Neutrophil (primary cell): ENCODE measurements at regions not wholly inside any gene's neighbourhood (a gene's known extent, or its start where the extent isn't known, plus 50 kb on each side); places are given as distances from the start of the nearest gene placed in this dataset.
"Not testable (repeated sequence)": the region's sequence is repeated elsewhere in the genome, so short reads cannot be mapped to it uniquely, and the experiment has no call there.

ENCODE experiments used
- H3K27ac ChIP-seq: fragments of 200-600 bp; sonication (generic); 2 replicates; pipeline ENCODE4 v1.5.1; 2016; ENCODE audit warnings: mild to moderate bottlenecking, moderate library complexity
- H3K27me3 ChIP-seq: fragments of 200-600 bp; sonication (generic); 2 replicates; pipeline ENCODE4 v1.6.0; 2016; ENCODE audit warnings: mild to moderate bottlenecking
- H3K36me3 ChIP-seq: fragments of 200-600 bp; sonication (generic); 2 replicates; pipeline ENCODE4 v1.5.1; 2017
- H3K4me1 ChIP-seq, 2 experiments: fragments of 200-600 bp in 1 of 2; sonication (generic) in 1 of 2; 1 replicate in 1 of 2; 2 replicates in 1 of 2; pipeline versions ENCODE4 v1.5.1 to v1.6.1; 2013 to 2016; ENCODE audit warnings: low read depth in 1 of 2, low read length in 1 of 2, mild to moderate bottlenecking in 1 of 2, moderate library complexity in 1 of 2; ENCODE audit not compliant: control insufficient read depth in 1 of 2, insufficient read depth in 1 of 2
- H3K4me3 ChIP-seq, 2 experiments: fragments of 200-600 bp in 1 of 2; sonication (generic) in 1 of 2; 1 replicate in 1 of 2; 2 replicates in 1 of 2; pipeline ENCODE4 v1.5.1; 2013 to 2016; ENCODE audit warnings: low read depth in 1 of 2, low read length in 1 of 2, mild to moderate bottlenecking in 1 of 2, moderate library complexity in 1 of 2
- H3K9me3 ChIP-seq: fragments of 200-600 bp; sonication (generic); 2 replicates; pipeline ENCODE4 v1.5.1; 2016
- TF ChIP-seq, protein P1 (sequence below): fragments of 200-600 bp; sonication (generic); IDR thresholded peaks from 2 replicates; pipeline ENCODE4 v1.5.1; 2016; ENCODE audit warnings: antibody characterized with exemption

DNA sequence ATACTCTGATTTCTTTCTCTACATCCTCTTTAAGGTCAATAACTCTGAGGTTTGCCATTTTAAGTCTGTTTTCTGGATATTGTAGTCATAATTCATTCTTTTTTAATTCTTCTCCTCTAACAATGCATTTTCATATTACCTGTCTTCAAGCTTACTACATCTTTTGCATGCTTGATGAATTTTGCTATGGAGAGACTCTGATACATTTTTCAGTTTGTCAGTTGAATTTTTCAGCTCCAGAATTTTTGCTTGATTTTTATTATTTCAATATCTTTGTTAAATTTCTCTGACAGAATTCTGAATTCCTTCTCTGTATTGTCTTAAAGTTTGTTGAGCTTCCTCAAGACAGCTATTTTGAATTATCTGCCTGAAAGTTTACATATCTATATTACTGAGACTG lies 159.8 kb upstream of the ST8SIA4 start:
- H3K36me3 ChIP-seq: no peaks in the 10 kb centered on the region
- H3K4me3 ChIP-seq: no peak overlapping the region
- H3K27me3 ChIP-seq: no peaks in the 10 kb centered on the region
- no peaks in the 10 kb centered on the region for H3K9me3 ChIP-seq
- no peak overlapping the region for H3K27ac ChIP-seq
- no peaks in the 10 kb centered on the region for H3K4me1 ChIP-seq
- TF ChIP-seq, protein P1, sequence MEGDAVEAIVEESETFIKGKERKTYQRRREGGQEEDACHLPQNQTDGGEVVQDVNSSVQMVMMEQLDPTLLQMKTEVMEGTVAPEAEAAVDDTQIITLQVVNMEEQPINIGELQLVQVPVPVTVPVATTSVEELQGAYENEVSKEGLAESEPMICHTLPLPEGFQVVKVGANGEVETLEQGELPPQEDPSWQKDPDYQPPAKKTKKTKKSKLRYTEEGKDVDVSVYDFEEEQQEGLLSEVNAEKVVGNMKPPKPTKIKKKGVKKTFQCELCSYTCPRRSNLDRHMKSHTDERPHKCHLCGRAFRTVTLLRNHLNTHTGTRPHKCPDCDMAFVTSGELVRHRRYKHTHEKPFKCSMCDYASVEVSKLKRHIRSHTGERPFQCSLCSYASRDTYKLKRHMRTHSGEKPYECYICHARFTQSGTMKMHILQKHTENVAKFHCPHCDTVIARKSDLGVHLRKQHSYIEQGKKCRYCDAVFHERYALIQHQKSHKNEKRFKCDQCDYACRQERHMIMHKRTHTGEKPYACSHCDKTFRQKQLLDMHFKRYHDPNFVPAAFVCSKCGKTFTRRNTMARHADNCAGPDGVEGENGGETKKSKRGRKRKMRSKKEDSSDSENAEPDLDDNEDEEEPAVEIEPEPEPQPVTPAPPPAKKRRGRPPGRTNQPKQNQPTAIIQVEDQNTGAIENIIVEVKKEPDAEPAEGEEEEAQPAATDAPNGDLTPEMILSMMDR: no peak

DNA sequence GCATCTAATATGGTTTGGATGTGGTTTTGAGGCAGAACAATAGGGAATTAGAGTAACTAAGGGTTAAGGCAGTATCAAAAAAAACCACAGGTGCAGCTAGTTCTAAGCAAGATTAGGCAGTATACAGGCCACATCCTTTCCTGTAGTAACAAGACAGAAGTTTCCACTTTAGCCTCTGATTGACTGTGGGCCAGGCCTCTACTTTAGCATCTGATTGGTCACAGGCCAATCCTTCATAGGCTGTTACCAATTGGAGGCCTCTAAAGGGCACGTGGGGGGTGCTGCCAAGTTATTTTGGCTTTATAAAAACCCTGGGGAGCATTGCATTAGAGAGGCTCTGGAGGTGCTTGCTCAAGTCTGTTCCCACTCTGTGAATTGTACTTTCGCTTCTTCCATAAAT lies 144.1 kb upstream of the ST8SIA4 start:
- Histone ChIP-seq H3K27me3 (no peaks in the 10 kb centered on the region), H3K9me3 (no peaks in the 10 kb centered on the region), H3K27ac (no peak overlapping the region), H3K36me3 (no peaks in the 10 kb centered on the region), H3K4me1 (no peaks in the 10 kb centered on the region), H3K4me3 (no peak overlapping the region)
- TF ChIP-seq, protein P1: no peak

DNA sequence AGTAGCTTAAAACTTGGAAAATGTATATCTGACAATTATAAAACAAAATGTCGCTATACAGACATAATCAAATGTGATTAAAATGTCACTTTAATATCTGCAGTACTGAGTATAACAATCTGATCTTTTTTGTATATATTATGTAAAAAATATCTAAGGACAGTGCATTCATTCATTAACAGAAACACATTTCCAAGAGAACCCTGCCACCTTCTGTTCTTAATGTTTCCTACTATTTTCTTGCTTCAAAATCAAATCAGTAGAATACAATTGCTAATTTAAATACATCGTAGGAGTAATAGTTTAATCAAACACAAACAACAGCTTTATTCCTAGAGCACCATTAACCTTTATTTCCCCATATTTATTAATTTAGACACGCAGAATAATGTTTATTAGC lies 142.6 kb upstream of the ST8SIA4 start:
- Histone ChIP-seq H3K4me1 (no peaks in the 10 kb centered on the region), H3K27me3 (no peaks in the 10 kb centered on the region), H3K36me3 (no peaks in the 10 kb centered on the region), H3K9me3 (no peaks in the 10 kb centered on the region), H3K27ac (no peak overlapping the region), H3K4me3 (no peak overlapping the region)
- TF ChIP-seq, protein P1: no peak

DNA sequence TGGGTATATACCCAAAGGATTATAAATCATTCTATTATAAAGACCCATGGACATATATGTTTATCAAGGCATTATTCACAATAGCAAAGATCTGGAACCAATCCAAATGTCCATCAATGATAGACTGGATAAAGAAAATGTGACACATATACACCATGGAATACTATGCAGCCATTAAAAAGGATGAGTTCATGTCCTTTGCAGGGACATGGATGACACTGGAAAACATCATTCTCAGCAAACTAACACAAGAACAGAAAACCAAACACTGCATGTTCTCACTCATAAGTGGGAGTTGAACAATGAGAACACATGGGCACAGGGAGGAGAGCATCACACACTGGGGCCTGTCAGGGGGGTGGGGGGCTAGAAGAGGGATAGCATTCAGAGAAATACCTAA lies 136.9 kb upstream of the ST8SIA4 start:
- H3K36me3 ChIP-seq, H3K4me1 ChIP-seq, H3K9me3 ChIP-seq, H3K27me3 ChIP-seq, H3K27ac ChIP-seq, H3K4me3 ChIP-seq: not testable (repeated sequence)

DNA sequence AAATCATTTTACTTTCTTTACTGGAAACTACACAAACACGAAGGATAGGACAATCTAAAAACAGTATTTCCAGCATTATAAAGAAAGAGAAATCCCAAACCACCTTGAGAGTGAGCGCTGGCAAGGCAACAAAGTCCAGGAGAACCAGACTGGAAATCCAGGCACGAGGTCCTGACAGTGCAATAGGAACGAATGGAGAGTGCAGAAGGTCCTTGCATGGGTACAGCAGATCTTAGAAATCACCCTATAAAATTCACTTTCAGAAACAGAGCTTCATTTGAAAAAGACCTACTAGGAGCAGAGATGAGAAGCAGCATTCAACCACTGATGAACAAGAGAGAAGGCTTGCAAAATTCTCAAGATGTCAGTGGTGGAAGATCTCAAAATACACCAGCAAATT lies 133.7 kb upstream of the ST8SIA4 start:
- Histone ChIP-seq H3K4me3 (no peak overlapping the region), H3K27me3 (no peaks in the 10 kb centered on the region)
- TF ChIP-seq, protein P1: no peak

DNA sequence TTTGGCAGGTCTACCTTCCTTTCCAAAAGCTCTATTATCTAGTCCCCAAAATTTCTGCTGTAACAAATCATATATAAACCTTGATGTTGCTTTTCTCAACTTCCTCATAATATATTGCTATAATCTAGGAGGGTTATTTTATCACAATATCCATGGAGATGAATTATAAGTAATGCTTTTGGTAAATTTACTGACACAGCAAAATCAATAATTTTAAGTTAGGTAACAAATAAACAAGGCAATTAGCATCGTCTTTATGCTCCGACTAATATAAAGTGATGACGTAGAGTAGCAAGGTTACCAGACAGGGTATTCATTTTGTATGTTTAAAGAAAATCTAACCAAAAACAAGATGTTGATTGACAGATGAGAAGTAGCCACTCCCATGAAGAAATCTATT lies 132.3 kb upstream of the ST8SIA4 start:
- TF ChIP-seq, protein P1: no peak
- no peaks in the 10 kb centered on the region for H3K27me3 ChIP-seq
- H3K9me3 ChIP-seq: no peaks in the 10 kb centered on the region
- H3K27ac ChIP-seq: no peak overlapping the region
- no peak overlapping the region for H3K4me3 ChIP-seq
- no peaks in the 10 kb centered on the region for H3K4me1 ChIP-seq
- H3K36me3 ChIP-seq: no peaks in the 10 kb centered on the region

More for the DNA sequence above, 133.7 kb upstream of the ST8SIA4 start:
- H3K36me3 ChIP-seq: no peaks in the 10 kb centered on the region
- H3K4me1 ChIP-seq: no peaks in the 10 kb centered on the region
- no peaks in the 10 kb centered on the region for H3K9me3 ChIP-seq
- no peak overlapping the region for H3K27ac ChIP-seq
